ENCODE measurements at regions not wholly inside any gene's neighbourhood (a gene's known extent, or its start where the extent isn't known, plus 50 kb on each side); places are given as distances from the start of the nearest gene placed in this dataset.

GRCh38 chr11:8740129-8740528 is 57.5 kb downstream of the RPL27A start:
- TF ChIP-seq CTCF (conservative IDR thresholded peaks at IDR 0.05) = no peak
- H3K27ac ChIP-seq = peak overlapping the region; percentile 50

- no peak overlapping the region for H3K27ac ChIP-seq
These were observed 61.8 kb downstream of the RPL27A start for GRCh38 chr11:8744423-8744822.

GRCh38 chr11:8745431-8746253 is 63.0 kb downstream of the RPL27A start:
- no peak overlapping the region for H3K27ac ChIP-seq
- no peak for TF ChIP-seq CTCF (conservative IDR thresholded peaks at IDR 0.05)

More at GRCh38 chr11:8744423-8744822, 61.8 kb downstream of the RPL27A start:
- TF ChIP-seq CTCF (conservative IDR thresholded peaks at IDR 0.05) = no peak

GRCh38 chr11:8746331-8746974 is 63.9 kb downstream of the RPL27A start:
- H3K27ac ChIP-seq = no peak overlapping the region
- TF ChIP-seq CTCF (conservative IDR thresholded peaks at IDR 0.05) = no peak

GRCh38 chr11:8747173-8747572 is 64.6 kb downstream of the RPL27A start:
- no peak overlapping the region for H3K27ac ChIP-seq
- TF ChIP-seq CTCF (conservative IDR thresholded peaks at IDR 0.05) = no peak

- H3K27ac ChIP-seq = no peak overlapping the region
- no peak for TF ChIP-seq CTCF (conservative IDR thresholded peaks at IDR 0.05)
These were observed 65.7 kb downstream of the RPL27A start for GRCh38 chr11:8748317-8748716.

GRCh38 chr11:8749202-8749601 is 66.6 kb downstream of the RPL27A start:
- no peak overlapping the region for H3K27ac ChIP-seq
- no peak for TF ChIP-seq CTCF (conservative IDR thresholded peaks at IDR 0.05)

Data from VCaP (cell line).